BLaER1 (cell line): ENCODE measurements at regions not wholly inside any gene's neighbourhood (a gene's known extent, or its start where the extent isn't known, plus 50 kb on each side); places are given as distances from the start of the nearest gene placed in this dataset.

Experiments used
- H3K27ac ChIP-seq: shearing (Covaris generic); formaldehyde crosslinking; 2 replicates; pipeline ENCODE4 v1.8.1; 2022
- H3K27me3 ChIP-seq: shearing (Covaris generic); formaldehyde crosslinking; 2 replicates; pipeline ENCODE4 v1.8.1; 2022
- H3K36me3 ChIP-seq: shearing (Covaris generic); formaldehyde crosslinking; 2 replicates; pipeline ENCODE4 v1.8.1; 2022
- H3K4me1 ChIP-seq: shearing (Covaris generic); formaldehyde crosslinking; 2 replicates; pipeline ENCODE4 v1.8.1; 2022
- H3K4me2 ChIP-seq: shearing (Covaris generic); formaldehyde crosslinking; 2 replicates; pipeline ENCODE4 v1.8.1; 2022
- H3K4me3 ChIP-seq: shearing (Covaris generic); formaldehyde crosslinking; 2 replicates; pipeline ENCODE4 v1.8.1; 2022
- H3K9ac ChIP-seq: shearing (Covaris generic); formaldehyde crosslinking; 2 replicates; pipeline ENCODE4 v1.8.1; 2022
- H3K9me3 ChIP-seq: shearing (Covaris generic); formaldehyde crosslinking; 2 replicates; pipeline ENCODE4 v1.8.1; 2022
- H4K20me1 ChIP-seq: shearing (Covaris generic); formaldehyde crosslinking; 2 replicates; pipeline ENCODE4 v1.8.1; 2022
- Cebpa-rat ChIP-seq: shearing (Covaris generic); IDR thresholded peaks from 2 replicates; pipeline ENCODE4 v1.8.1; 2022

GRCh38 chr12:42807766-42808165 lies 218.2 kb upstream of the PRICKLE1 start:
- Histone ChIP-seq H3K4me3 (no peak overlapping the region), H3K27me3 (no peaks in the 10 kb centered on the region), H3K9ac (no peak overlapping the region), H3K36me3 (no peaks in the 10 kb centered on the region), H3K9me3 (no peaks in the 10 kb centered on the region), H3K27ac (no peak overlapping the region), H3K4me1 (no peaks in the 10 kb centered on the region), H4K20me1 (no peaks in the 10 kb centered on the region), H3K4me2 (no peak overlapping the region)
- TF ChIP-seq Cebpa-rat, result no peak

- Histone ChIP-seq H3K9ac (no peak overlapping the region), H3K4me1 (no peaks in the 10 kb centered on the region), H3K36me3 (no peaks in the 10 kb centered on the region), H3K4me3 (no peak overlapping the region), H3K27me3 (no peaks in the 10 kb centered on the region), H3K4me2 (no peak overlapping the region), H3K27ac (no peak overlapping the region), H3K9me3 (no peaks in the 10 kb centered on the region), H4K20me1 (no peaks in the 10 kb centered on the region)
- TF ChIP-seq Cebpa-rat, result no peak
Measured at GRCh38 chr12:42807251-42807650, 217.7 kb upstream of the PRICKLE1 start.

- H3K4me1 ChIP-seq, result no peaks in the 10 kb centered on the region
- H3K36me3 ChIP-seq, result no peaks in the 10 kb centered on the region
- no peak overlapping the region for H3K4me2 ChIP-seq
- H3K4me3 ChIP-seq, result no peak overlapping the region
- H3K27ac ChIP-seq, result no peak overlapping the region
- no peak overlapping the region for H3K9ac ChIP-seq
- no peaks in the 10 kb centered on the region for H4K20me1 ChIP-seq
- TF ChIP-seq Cebpa-rat, result no peak
- H3K27me3 ChIP-seq, result no peaks in the 10 kb centered on the region
- H3K9me3 ChIP-seq, result no peaks in the 10 kb centered on the region
Measured at GRCh38 chr12:42804928-42805327, 215.4 kb upstream of the PRICKLE1 start.

- no peak overlapping the region for H3K9ac ChIP-seq
- H3K27me3 ChIP-seq, result no peaks in the 10 kb centered on the region
- H4K20me1 ChIP-seq, result no peaks in the 10 kb centered on the region
- H3K36me3 ChIP-seq, result no peaks in the 10 kb centered on the region
- no peaks in the 10 kb centered on the region for H3K9me3 ChIP-seq
- no peak for TF ChIP-seq Cebpa-rat
- H3K4me3 ChIP-seq, result no peak overlapping the region
- H3K4me2 ChIP-seq, result no peak overlapping the region
- no peak overlapping the region for H3K27ac ChIP-seq
- H3K4me1 ChIP-seq, result no peaks in the 10 kb centered on the region
Measured at GRCh38 chr12:42802785-42803189, 213.2 kb upstream of the PRICKLE1 start.

DNA sequence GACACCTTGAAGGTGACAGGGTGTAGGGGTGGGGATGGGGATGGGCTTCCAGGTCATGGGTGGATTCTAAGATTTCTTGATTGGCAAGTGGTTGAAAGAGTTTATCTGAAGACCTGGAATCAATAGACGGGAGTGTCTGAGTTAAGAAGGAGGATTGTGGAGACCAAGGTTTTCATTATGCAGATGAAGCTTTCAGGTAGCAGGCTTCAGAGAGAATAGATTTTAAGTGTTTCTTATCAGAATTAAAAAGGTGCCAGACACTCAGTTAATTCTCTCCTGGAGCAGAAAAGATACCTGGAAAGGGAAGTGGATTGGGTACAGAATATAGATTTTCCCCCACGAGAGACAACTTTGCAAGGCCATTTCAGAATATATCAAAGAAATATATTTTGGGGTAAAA lies 211.7 kb upstream of the PRICKLE1 start:
- H3K4me1 ChIP-seq, result no peaks in the 10 kb centered on the region
- no peaks in the 10 kb centered on the region for H3K27me3 ChIP-seq
- no peak overlapping the region for H3K4me3 ChIP-seq
- no peak overlapping the region for H3K9ac ChIP-seq
- H3K9me3 ChIP-seq, result no peaks in the 10 kb centered on the region
- no peak overlapping the region for H3K4me2 ChIP-seq
- no peaks in the 10 kb centered on the region for H4K20me1 ChIP-seq
- no peak for TF ChIP-seq Cebpa-rat
- H3K36me3 ChIP-seq, result no peaks in the 10 kb centered on the region
- H3K27ac ChIP-seq, result no peak overlapping the region

GRCh38 chr12:42799966-42800365 lies 210.4 kb upstream of the PRICKLE1 start:
- Histone ChIP-seq H3K9ac (no peak overlapping the region), H3K27me3 (no peaks in the 10 kb centered on the region), H3K9me3 (no peaks in the 10 kb centered on the region), H3K27ac (no peak overlapping the region), H3K4me1 (no peaks in the 10 kb centered on the region), H3K36me3 (no peaks in the 10 kb centered on the region), H3K4me2 (no peak overlapping the region), H3K4me3 (no peak overlapping the region), H4K20me1 (no peaks in the 10 kb centered on the region)
- TF ChIP-seq Cebpa-rat, result no peak

- Histone ChIP-seq H3K9ac (no peak overlapping the region), H3K27me3 (no peaks in the 10 kb centered on the region)
- no peak for TF ChIP-seq Cebpa-rat
Measured at GRCh38 chr12:42798811-42799438, 209.4 kb upstream of the PRICKLE1 start.

DNA sequence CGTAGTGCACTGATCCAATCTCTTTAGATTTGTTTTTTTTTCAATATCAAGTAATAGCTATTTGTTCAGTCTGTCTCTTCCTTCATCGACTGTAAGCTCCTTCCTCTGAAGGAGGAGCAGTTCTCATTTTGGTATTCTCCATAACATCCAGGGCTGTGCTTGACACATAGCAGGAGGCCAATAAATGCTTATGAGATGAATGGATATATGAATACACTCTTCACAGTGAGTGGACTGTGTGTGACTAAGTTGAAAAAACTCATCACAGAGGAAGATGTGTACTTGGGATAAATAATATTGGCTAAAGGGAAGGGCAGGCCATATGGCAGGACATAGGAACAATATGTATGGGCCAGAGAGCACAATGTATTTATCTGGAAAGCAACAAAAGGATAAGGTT lies 205.3 kb upstream of the PRICKLE1 start:
- TF ChIP-seq Cebpa-rat, result no peak
- H3K4me1 ChIP-seq, result no peaks in the 10 kb centered on the region
- no peaks in the 10 kb centered on the region for H4K20me1 ChIP-seq
- no peak overlapping the region for H3K4me3 ChIP-seq
- H3K27ac ChIP-seq, result no peak overlapping the region
- no peaks in the 10 kb centered on the region for H3K9me3 ChIP-seq
- H3K36me3 ChIP-seq, result no peaks in the 10 kb centered on the region
- no peak overlapping the region for H3K9ac ChIP-seq
- H3K27me3 ChIP-seq, result no peaks in the 10 kb centered on the region
- H3K4me2 ChIP-seq, result no peak overlapping the region

More at GRCh38 chr12:42798811-42799438, 209.4 kb upstream of the PRICKLE1 start:
- H3K4me2 ChIP-seq, result no peak overlapping the region
- H4K20me1 ChIP-seq, result no peaks in the 10 kb centered on the region
- H3K9me3 ChIP-seq, result no peaks in the 10 kb centered on the region
- no peaks in the 10 kb centered on the region for H3K36me3 ChIP-seq
- no peaks in the 10 kb centered on the region for H3K4me1 ChIP-seq
- H3K27ac ChIP-seq, result no peak overlapping the region
- H3K4me3 ChIP-seq, result no peak overlapping the region

- Histone ChIP-seq H4K20me1 (no peaks in the 10 kb centered on the region), H3K9me3 (no peaks in the 10 kb centered on the region), H3K4me3 (no peak overlapping the region), H3K27me3 (no peaks in the 10 kb centered on the region), H3K9ac (no peak overlapping the region), H3K36me3 (no peaks in the 10 kb centered on the region), H3K4me2 (no peak overlapping the region), H3K4me1 (no peaks in the 10 kb centered on the region), H3K27ac (no peak overlapping the region)
- no peak for TF ChIP-seq Cebpa-rat
Measured at GRCh38 chr12:42793166-42793565, 203.6 kb upstream of the PRICKLE1 start.

- Histone ChIP-seq H4K20me1 (no peaks in the 10 kb centered on the region), H3K4me2 (no peak overlapping the region), H3K4me3 (no peak overlapping the region), H3K27me3 (no peaks in the 10 kb centered on the region), H3K9ac (no peak overlapping the region), H3K4me1 (no peaks in the 10 kb centered on the region), H3K9me3 (no peaks in the 10 kb centered on the region), H3K36me3 (no peaks in the 10 kb centered on the region), H3K27ac (no peak overlapping the region)
- TF ChIP-seq Cebpa-rat, result no peak
Measured at GRCh38 chr12:42792265-42792664, 202.7 kb upstream of the PRICKLE1 start.

GRCh38 chr12:42791399-42791798 lies 201.9 kb upstream of the PRICKLE1 start:
- no peak overlapping the region for H3K27ac ChIP-seq
- no peaks in the 10 kb centered on the region for H4K20me1 ChIP-seq
- no peak overlapping the region for H3K4me2 ChIP-seq
- H3K36me3 ChIP-seq, result no peaks in the 10 kb centered on the region
- no peak overlapping the region for H3K4me3 ChIP-seq
- H3K4me1 ChIP-seq, result no peaks in the 10 kb centered on the region
- no peaks in the 10 kb centered on the region for H3K27me3 ChIP-seq
- no peaks in the 10 kb centered on the region for H3K9me3 ChIP-seq
- TF ChIP-seq Cebpa-rat, result no peak
- no peak overlapping the region for H3K9ac ChIP-seq
